Kidney epithelial cell (primary cell): ENCODE measurements at regions not wholly inside any gene's neighbourhood (a gene's known extent, or its start where the extent isn't known, plus 50 kb on each side); places are given as distances from the start of the nearest gene placed in this dataset.
"Not testable (repeated sequence)": the region's sequence is repeated elsewhere in the genome, so short reads cannot be mapped to it uniquely, and the experiment has no call there.

Experiments
- DNase-seq: peaks from one replicate; pipeline ENCODE4 v3.0.0-alpha.2; 2010; ENCODE audit warnings: low read depth
- H3K27me3 ChIP-seq: 2 replicates; pipeline ENCODE4 v1.6.0; 2011; ENCODE audit warnings: low read length; ENCODE audit not compliant: control insufficient read depth, insufficient read depth
- H3K36me3 ChIP-seq: 2 replicates; pipeline ENCODE4 v1.5.1; 2011; ENCODE audit warnings: low read length; ENCODE audit not compliant: control insufficient read depth, insufficient read depth
- H3K4me3 ChIP-seq: 2 replicates; pipeline ENCODE4 v1.5.1; 2011; ENCODE audit warnings: low read depth, mild to moderate bottlenecking, control low read depth, low read length
- TF ChIP-seq, protein P1 (sequence below): IDR thresholded peaks from 2 replicates; pipeline ENCODE4 v1.5.1; 2011; ENCODE audit warnings: mild to moderate bottlenecking, moderate library complexity, low read length, control low read depth, inconsistent platforms; ENCODE audit not compliant: insufficient read depth, poor library complexity, severe bottlenecking

GRCh38 chr9:7439355-7439995, 360.1 kb downstream of the DMAC1 start:
- H3K4me3 ChIP-seq: no peak overlapping the region
- no peaks in the 10 kb centered on the region for H3K27me3 ChIP-seq
- DNase-seq: no peak
- TF ChIP-seq, protein P1, sequence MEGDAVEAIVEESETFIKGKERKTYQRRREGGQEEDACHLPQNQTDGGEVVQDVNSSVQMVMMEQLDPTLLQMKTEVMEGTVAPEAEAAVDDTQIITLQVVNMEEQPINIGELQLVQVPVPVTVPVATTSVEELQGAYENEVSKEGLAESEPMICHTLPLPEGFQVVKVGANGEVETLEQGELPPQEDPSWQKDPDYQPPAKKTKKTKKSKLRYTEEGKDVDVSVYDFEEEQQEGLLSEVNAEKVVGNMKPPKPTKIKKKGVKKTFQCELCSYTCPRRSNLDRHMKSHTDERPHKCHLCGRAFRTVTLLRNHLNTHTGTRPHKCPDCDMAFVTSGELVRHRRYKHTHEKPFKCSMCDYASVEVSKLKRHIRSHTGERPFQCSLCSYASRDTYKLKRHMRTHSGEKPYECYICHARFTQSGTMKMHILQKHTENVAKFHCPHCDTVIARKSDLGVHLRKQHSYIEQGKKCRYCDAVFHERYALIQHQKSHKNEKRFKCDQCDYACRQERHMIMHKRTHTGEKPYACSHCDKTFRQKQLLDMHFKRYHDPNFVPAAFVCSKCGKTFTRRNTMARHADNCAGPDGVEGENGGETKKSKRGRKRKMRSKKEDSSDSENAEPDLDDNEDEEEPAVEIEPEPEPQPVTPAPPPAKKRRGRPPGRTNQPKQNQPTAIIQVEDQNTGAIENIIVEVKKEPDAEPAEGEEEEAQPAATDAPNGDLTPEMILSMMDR: no peak
- H3K36me3 ChIP-seq: no peaks in the 10 kb centered on the region

- TF ChIP-seq, protein P1: no peak
- no peak for DNase-seq
- Histone ChIP-seq H3K4me3 (no peak overlapping the region), H3K27me3 (no peaks in the 10 kb centered on the region), H3K36me3 (no peaks in the 10 kb centered on the region)
These were observed 362.8 kb downstream of the DMAC1 start for GRCh38 chr9:7436754-7437153.

- no peak overlapping the region for H3K4me3 ChIP-seq
- DNase-seq: no peak
- no peaks in the 10 kb centered on the region for H3K27me3 ChIP-seq
- TF ChIP-seq, protein P1: no peak
- H3K36me3 ChIP-seq: no peaks in the 10 kb centered on the region
These were observed 365.9 kb downstream of the DMAC1 start for GRCh38 chr9:7433508-7434292.

GRCh38 chr9:7432989-7433388, 366.6 kb downstream of the DMAC1 start:
- TF ChIP-seq, protein P1: no peak
- Histone ChIP-seq H3K36me3 (no peaks in the 10 kb centered on the region), H3K27me3 (no peaks in the 10 kb centered on the region), H3K4me3 (no peak overlapping the region)
- DNase-seq: no peak

- H3K36me3 ChIP-seq, H3K4me3 ChIP-seq, DNase-seq, H3K27me3 ChIP-seq: not testable (repeated sequence)
These were observed 382.2 kb downstream of the DMAC1 start for GRCh38 chr9:7417397-7417796.

- no peaks in the 10 kb centered on the region for H3K27me3 ChIP-seq
- no peak for DNase-seq
- H3K36me3 ChIP-seq: no peaks in the 10 kb centered on the region
- TF ChIP-seq, protein P1: no peak
- no peak overlapping the region for H3K4me3 ChIP-seq
These were observed 383.7 kb downstream of the DMAC1 start for GRCh38 chr9:7415836-7416235.
